Neural cell (in vitro differentiated cells): ENCODE measurements at regions not wholly inside any gene's neighbourhood (a gene's known extent, or its start where the extent isn't known, plus 50 kb on each side); places are given as distances from the start of the nearest gene placed in this dataset.

ENCODE experiments used
- H2AFZ ChIP-seq: fragments of 200-600, 300-800 bp; sonication (generic), shearing (Covaris generic); 2 replicates; pipeline ENCODE4 v1.6.0; 2014; ENCODE audit warnings: low read depth, mild to moderate bottlenecking, antibody characterized with exemption, low read length, moderate library complexity
- H3F3A ChIP-seq: fragments of 200-600 bp; shearing (Covaris generic); 2 replicates; pipeline ENCODE4 v1.6.1; 2016; ENCODE audit warnings: mild to moderate bottlenecking, moderate library complexity, mixed read lengths, antibody characterized with exemption, low read length; ENCODE audit not compliant: insufficient read depth, poor library complexity, severe bottlenecking
- H3K27ac ChIP-seq: fragments of 200-600, 300-800 bp; sonication (generic), shearing (Covaris generic); 2 replicates; pipeline ENCODE4 v1.5.1; 2014; ENCODE audit warnings: mild to moderate bottlenecking, low read length, moderate library complexity
- H3K27me3 ChIP-seq: fragments of 300-800, 200-600 bp; sonication (generic), shearing (Covaris generic); 2 replicates; pipeline ENCODE4 v1.6.0; 2014; ENCODE audit warnings: mild to moderate bottlenecking, low read depth, low read length, moderate library complexity; ENCODE audit not compliant: insufficient read depth
- H3K36me3 ChIP-seq: fragments of 300-800, 200-600 bp; sonication (generic), shearing (Covaris generic); 2 replicates; pipeline ENCODE4 v1.5.1; 2014; ENCODE audit warnings: mild to moderate bottlenecking, antibody characterized with exemption, low read length, moderate library complexity; ENCODE audit not compliant: insufficient read depth
- H3K4me2 ChIP-seq: fragments of 300-800, 200-600 bp; sonication (generic), shearing (Covaris generic); 2 replicates; pipeline ENCODE4 v1.6.0; 2014; ENCODE audit warnings: mild to moderate bottlenecking, low read length
- H3K4me3 ChIP-seq: fragments of 300-800, 200-600 bp; sonication (generic), shearing (Covaris generic); 2 replicates; pipeline ENCODE4 v1.5.1; 2014; ENCODE audit warnings: mild to moderate bottlenecking, low read length, moderate library complexity
- H3K79me2 ChIP-seq: fragments of 200-600 bp; shearing (Covaris generic); replicated peaks from 2 replicates; pipeline ENCODE4 v1.6.0; 2014; ENCODE audit warnings: mild to moderate bottlenecking, low read length, moderate library complexity; ENCODE audit not compliant: insufficient read depth
- H3K9ac ChIP-seq: fragments of 300-800, 200-600 bp; sonication (generic), shearing (Covaris generic); 2 replicates; pipeline ENCODE4 v1.6.1; 2016; ENCODE audit warnings: mild to moderate bottlenecking, low read length, mixed read lengths
- H3K9me2 ChIP-seq: fragments of 200-600 bp; shearing (Covaris generic); 2 replicates; pipeline ENCODE4 v1.6.1; 2016; ENCODE audit warnings: mild to moderate bottlenecking, low read length, mixed read lengths; ENCODE audit not compliant: insufficient read depth
- H3K9me3 ChIP-seq: fragments of 200-600, 300-800 bp; sonication (generic), shearing (Covaris generic); 2 replicates; pipeline ENCODE4 v1.6.1; 2016; ENCODE audit warnings: mild to moderate bottlenecking, mixed run types, low read length, moderate library complexity, mixed read lengths
- H4K20me1 ChIP-seq: fragments of 200-600 bp; shearing (Covaris generic); 2 replicates; pipeline ENCODE4 v1.6.1; 2016; ENCODE audit warnings: mild to moderate bottlenecking, mixed run types; ENCODE audit not compliant: insufficient read depth
- CTCF ChIP-seq: fragments of 450-650 bp; IDR thresholded peaks from 2 replicates; pipeline ENCODE4 v1.5.1; 2014; ENCODE audit warnings: antibody characterized with exemption, mild to moderate bottlenecking, moderate library complexity; ENCODE audit not compliant: poor library complexity, severe bottlenecking
- EP300 ChIP-seq: fragments of 450-650 bp; conservative IDR thresholded peaks from 2 replicates; pipeline ENCODE4 v1.6.1; 2014; ENCODE audit warnings: antibody characterized with exemption, mild to moderate bottlenecking, moderate library complexity; ENCODE audit not compliant: poor library complexity, severe bottlenecking
- EZH2 ChIP-seq: fragments of 200-600, 300-800 bp; shearing (Covaris generic), sonication (generic); IDR thresholded peaks from 2 replicates; pipeline ENCODE4 v1.6.1; 2014; ENCODE audit warnings: antibody characterized with exemption, low read length, borderline replicate concordance, mild to moderate bottlenecking; ENCODE audit not compliant: insufficient read depth, poor library complexity, severe bottlenecking
- MXI1 ChIP-seq: fragments of 450-650 bp; conservative IDR thresholded peaks from 2 replicates; pipeline ENCODE4 v1.6.1; 2014; ENCODE audit warnings: antibody characterized with exemption, mild to moderate bottlenecking; ENCODE audit not compliant: poor library complexity, severe bottlenecking
- POLR2AphosphoS5 ChIP-seq: IDR thresholded peaks from 2 replicates; pipeline ENCODE4 v1.6.1; 2012
- RAD21 ChIP-seq: fragments of 450-650 bp; conservative IDR thresholded peaks from 2 replicates; pipeline ENCODE4 v1.6.1; 2014; ENCODE audit warnings: antibody characterized with exemption, mild to moderate bottlenecking, moderate library complexity
- REST ChIP-seq: IDR thresholded peaks from 2 replicates; pipeline ENCODE4 v1.6.1; 2012; ENCODE audit warnings: borderline replicate concordance
- SMC3 ChIP-seq: fragments of 450-650 bp; conservative IDR thresholded peaks from 2 replicates; pipeline ENCODE4 v1.6.1; 2014; ENCODE audit warnings: antibody characterized with exemption, mild to moderate bottlenecking, moderate library complexity; ENCODE audit not compliant: poor library complexity
- TAF1 ChIP-seq: IDR thresholded peaks from 2 replicates; pipeline ENCODE4 v1.6.1; 2012; ENCODE audit warnings: low read depth

- no peak overlapping the region for H3K4me2 ChIP-seq
- no peaks in the 10 kb centered on the region for H3K9me2 ChIP-seq
- H3F3A ChIP-seq, result no peaks in the 10 kb centered on the region
- H3K27ac ChIP-seq, result no peak overlapping the region
- no peak overlapping the region for H2AFZ ChIP-seq
- no peaks in the 10 kb centered on the region for H3K79me2 ChIP-seq
- no peak overlapping the region for H3K9ac ChIP-seq
- H3K4me3 ChIP-seq, result no peak overlapping the region
- no peaks in the 10 kb centered on the region for H3K9me3 ChIP-seq
- no peaks in the 10 kb centered on the region for H4K20me1 ChIP-seq
- TF ChIP-seq SMC3, result no peak
- TF ChIP-seq EZH2, result no peak
- TF ChIP-seq MXI1, result no peak
- TF ChIP-seq CTCF, result no peak
- no peak for TF ChIP-seq REST
- no peak for TF ChIP-seq EP300
- TF ChIP-seq POLR2AphosphoS5, result no peak
- no peak for TF ChIP-seq TAF1
- no peak for TF ChIP-seq RAD21
- no peaks in the 10 kb centered on the region for H3K36me3 ChIP-seq
- H3K27me3 ChIP-seq, result no peaks in the 10 kb centered on the region
Observed at GRCh38 chr10:4546500-4546899, 279.5 kb upstream of the AKR1E2 start.

- H2AFZ ChIP-seq, result no peak overlapping the region
- H3K27ac ChIP-seq, result no peak overlapping the region
- no peaks in the 10 kb centered on the region for H3F3A ChIP-seq
- H3K27me3 ChIP-seq, result no peaks in the 10 kb centered on the region
- no peak overlapping the region for H3K4me3 ChIP-seq
- H3K9me3 ChIP-seq, result no peaks in the 10 kb centered on the region
- no peaks in the 10 kb centered on the region for H4K20me1 ChIP-seq
- no peaks in the 10 kb centered on the region for H3K36me3 ChIP-seq
- no peak overlapping the region for H3K9ac ChIP-seq
- H3K79me2 ChIP-seq, result no peaks in the 10 kb centered on the region
- no peak overlapping the region for H3K4me2 ChIP-seq
- no peak for TF ChIP-seq POLR2AphosphoS5
- no peak for TF ChIP-seq REST
- no peak for TF ChIP-seq TAF1
- no peak for TF ChIP-seq RAD21
- no peak for TF ChIP-seq SMC3
- TF ChIP-seq EP300, result no peak
- TF ChIP-seq MXI1, result no peak
- no peaks in the 10 kb centered on the region for H3K9me2 ChIP-seq
Observed at GRCh38 chr10:4545062-4545461, 280.9 kb upstream of the AKR1E2 start.
